IPS-20b (cell line): ENCODE measurements at regions not wholly inside any gene's neighbourhood (a gene's known extent, or its start where the extent isn't known, plus 50 kb on each side); places are given as distances from the start of the nearest gene placed in this dataset.
"Not testable (repeated sequence)": the region's sequence is repeated elsewhere in the genome, so short reads cannot be mapped to it uniquely, and the experiment has no call there.

ENCODE experiments used
- H3K27ac ChIP-seq: one replicate; pipeline ENCODE4 v1.5.1; 2013; ENCODE audit warnings: low read length
- H3K27me3 ChIP-seq: 2 replicates; pipeline ENCODE4 v1.6.1; 2013; ENCODE audit warnings: mild to moderate bottlenecking, low read length, inconsistent platforms; ENCODE audit not compliant: insufficient read depth
- H3K36me3 ChIP-seq: 2 replicates; pipeline ENCODE4 v1.6.1; 2013; ENCODE audit warnings: low read depth, mild to moderate bottlenecking, inconsistent platforms, low read length, moderate library complexity; ENCODE audit not compliant: insufficient read depth
- H3K4me1 ChIP-seq: 2 replicates; pipeline ENCODE4 v1.6.1; 2013; ENCODE audit warnings: mild to moderate bottlenecking, control low read depth, inconsistent platforms, low read length, moderate library complexity; ENCODE audit not compliant: insufficient read depth
- H3K4me3 ChIP-seq: 2 replicates; pipeline ENCODE4 v1.5.1; 2013; ENCODE audit warnings: mild to moderate bottlenecking, low read length, inconsistent platforms
- H3K9ac ChIP-seq: 2 replicates; pipeline ENCODE4 v1.6.1; 2013; ENCODE audit warnings: low read depth, mild to moderate bottlenecking, inconsistent platforms, low read length, moderate library complexity
- H3K9me3 ChIP-seq: 2 replicates; pipeline ENCODE4 v1.6.1; 2013; ENCODE audit warnings: mild to moderate bottlenecking, low read depth, low read length, inconsistent platforms; ENCODE audit not compliant: insufficient read depth

- no peaks in the 10 kb centered on the region; the same call in 1 of the 2 replicates for H3K4me1 ChIP-seq
- H3K27me3 ChIP-seq, result no peaks in the 10 kb centered on the region
- H3K9me3 ChIP-seq, result no peaks in the 10 kb centered on the region
- H3K9ac ChIP-seq, result no peak overlapping the region
- no peaks in the 10 kb centered on the region for H3K36me3 ChIP-seq
- no peak overlapping the region for H3K4me3 ChIP-seq
- no peak overlapping the region for H3K27ac ChIP-seq
Observed at GRCh38 chr4:164571593-164572390, 182.1 kb upstream of the SMIM31 start.

DNA sequence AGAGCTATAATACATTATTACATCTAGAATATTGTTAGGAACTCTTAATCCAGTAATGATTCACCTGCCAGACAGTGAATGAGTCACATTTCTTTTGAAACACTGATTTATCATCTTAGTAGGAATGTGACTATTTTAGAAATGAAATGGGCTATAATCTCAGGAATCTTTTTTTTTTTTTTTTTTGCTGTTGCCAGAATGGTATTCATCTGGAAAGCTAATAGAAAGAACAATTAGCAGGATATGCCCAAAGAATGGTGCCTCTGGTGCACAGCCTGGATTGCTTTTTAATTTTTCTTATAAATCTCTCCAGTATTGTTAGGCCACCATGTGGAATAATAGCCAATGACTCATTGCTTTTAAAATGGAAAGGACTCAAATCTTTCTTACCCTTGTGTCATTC is 181.1 kb upstream of the SMIM31 start:
- Histone ChIP-seq H3K9me3 (no peaks in the 10 kb centered on the region), H3K4me1 (no peaks in the 10 kb centered on the region; the same call in 1 of the 2 replicates), H3K27me3 (no peaks in the 10 kb centered on the region), H3K27ac (no peak overlapping the region), H3K4me3 (no peak overlapping the region), H3K9ac (no peak overlapping the region), H3K36me3 (no peaks in the 10 kb centered on the region)

DNA sequence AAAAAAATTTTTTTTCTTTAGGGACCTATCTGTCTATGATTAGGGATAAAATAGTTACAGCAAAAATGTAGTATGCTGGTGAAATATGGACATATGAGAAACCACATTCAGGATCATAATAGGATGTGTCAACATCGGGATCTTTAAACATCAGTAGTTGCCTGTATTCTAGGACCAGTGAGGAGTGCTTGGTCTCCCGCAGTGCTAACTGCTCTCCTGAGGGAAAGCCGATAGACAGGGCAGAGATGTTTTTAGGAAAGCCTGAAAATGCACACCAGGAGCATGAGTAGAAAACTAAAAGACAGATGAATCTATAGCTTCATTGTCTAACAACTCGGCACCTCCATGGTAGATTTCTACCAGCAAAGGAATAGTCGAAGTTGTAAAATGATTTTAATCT is 178.1 kb upstream of the SMIM31 start:
- no peak overlapping the region for H3K9ac ChIP-seq
- H3K4me1 ChIP-seq, result no peaks in the 10 kb centered on the region; the same call in 1 of the 2 replicates
- H3K27me3 ChIP-seq, result no peaks in the 10 kb centered on the region
- H3K4me3 ChIP-seq, result no peak overlapping the region
- H3K36me3 ChIP-seq, result no peaks in the 10 kb centered on the region
- no peaks in the 10 kb centered on the region for H3K9me3 ChIP-seq
- H3K27ac ChIP-seq, result no peak overlapping the region

DNA sequence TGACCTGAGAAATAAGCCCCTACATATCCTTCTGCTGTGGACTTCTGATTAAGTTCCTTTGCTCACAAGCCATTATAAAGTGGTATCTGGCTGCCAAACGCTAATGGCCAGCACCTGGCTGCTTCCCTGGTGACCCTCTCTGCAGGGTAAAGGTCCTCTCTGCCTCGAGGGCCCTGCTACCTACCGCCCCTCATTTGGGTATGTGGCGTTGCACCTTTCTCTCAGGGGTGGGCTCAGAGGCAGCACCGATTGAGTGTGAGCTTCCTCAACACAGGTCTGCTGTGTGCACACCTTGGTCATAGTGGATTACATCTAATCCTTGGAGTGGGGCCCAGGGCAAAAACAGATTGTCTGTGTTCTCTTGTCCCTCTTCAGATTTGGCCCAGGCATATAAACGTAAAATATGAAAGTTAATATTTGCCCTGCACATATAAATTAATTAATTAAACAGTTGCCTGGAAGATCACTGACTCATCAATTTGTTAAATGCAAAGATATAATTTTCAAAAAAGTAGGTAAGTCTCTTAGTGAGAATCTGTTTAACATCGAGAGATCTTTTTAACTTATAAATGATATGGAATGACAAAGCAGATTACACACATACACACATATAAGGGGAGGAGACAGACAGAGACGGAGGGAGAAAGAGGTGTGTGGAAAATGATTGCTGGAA is 174.5 kb upstream of the SMIM31 start:
- Histone ChIP-seq H3K36me3 (no peaks in the 10 kb centered on the region), H3K4me1 (no peaks in the 10 kb centered on the region), H3K4me3 (no peak overlapping the region), H3K9me3 (no peaks in the 10 kb centered on the region; the same call in 1 of the 2 replicates), H3K9ac (no peak overlapping the region), H3K27ac (no peak overlapping the region), H3K27me3 (no peaks in the 10 kb centered on the region)

GRCh38 chr4:164591666-164592065 is 162.3 kb upstream of the SMIM31 start:
- Histone ChIP-seq H3K9me3 (no peaks in the 10 kb centered on the region), H3K27me3 (no peaks in the 10 kb centered on the region), H3K36me3 (no peaks in the 10 kb centered on the region), H3K9ac (no peak overlapping the region), H3K27ac (no peak overlapping the region), H3K4me3 (no peak overlapping the region), H3K4me1 (no peaks in the 10 kb centered on the region)

DNA sequence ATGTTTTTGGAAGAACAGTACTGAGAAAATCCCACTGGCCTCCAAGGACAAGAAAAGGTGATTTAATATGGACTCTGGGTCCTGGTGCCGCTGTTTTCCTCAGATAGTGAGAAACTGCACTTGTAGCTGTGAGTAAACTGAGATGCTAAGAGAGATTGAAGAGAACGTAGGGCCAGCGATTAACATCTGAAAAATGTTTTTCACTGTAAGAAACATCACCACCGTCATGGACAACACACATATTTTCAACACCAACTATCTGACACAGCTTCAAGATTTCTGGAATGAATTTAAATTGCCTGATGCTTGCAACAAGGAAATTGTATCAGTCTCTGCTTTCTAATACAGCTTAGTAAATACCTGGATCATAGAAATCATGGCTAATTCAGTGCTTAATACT is 158.2 kb upstream of the SMIM31 start:
- Histone ChIP-seq H3K4me1 (no peaks in the 10 kb centered on the region), H3K27ac (no peak overlapping the region), H3K9me3 (no peaks in the 10 kb centered on the region), H3K36me3 (no peaks in the 10 kb centered on the region), H3K4me3 (no peak overlapping the region), H3K27me3 (no peaks in the 10 kb centered on the region), H3K9ac (no peak overlapping the region)

- H3K9me3 ChIP-seq, result no peaks in the 10 kb centered on the region
- no peaks in the 10 kb centered on the region for H3K27me3 ChIP-seq
- no peaks in the 10 kb centered on the region for H3K4me1 ChIP-seq
- no peak overlapping the region for H3K4me3 ChIP-seq
- H3K27ac ChIP-seq, result no peak overlapping the region
- H3K36me3 ChIP-seq, result no peaks in the 10 kb centered on the region
- no peak overlapping the region for H3K9ac ChIP-seq
Observed at GRCh38 chr4:164596318-164596878, 157.5 kb upstream of the SMIM31 start.

GRCh38 chr4:164596927-164597326 is 157.0 kb upstream of the SMIM31 start:
- H3K4me1 ChIP-seq, result no peaks in the 10 kb centered on the region
- H3K27ac ChIP-seq, result no peak overlapping the region
- no peak overlapping the region for H3K9ac ChIP-seq
- H3K4me3 ChIP-seq, result no peak overlapping the region
- H3K36me3 ChIP-seq, result no peaks in the 10 kb centered on the region
- peaks cover 5% of the 10 kb centered on the region; the same call in 1 of the 2 replicates for H3K9me3 ChIP-seq
- H3K27me3 ChIP-seq, result no peaks in the 10 kb centered on the region

GRCh38 chr4:164601653-164602052 is 152.3 kb upstream of the SMIM31 start:
- H3K4me1 ChIP-seq, result no peaks in the 10 kb centered on the region
- H3K36me3 ChIP-seq, result no peaks in the 10 kb centered on the region
- no peak overlapping the region for H3K9ac ChIP-seq
- peaks cover 9% of the 10 kb centered on the region for H3K9me3 ChIP-seq
- no peaks in the 10 kb centered on the region for H3K27me3 ChIP-seq
- no peak overlapping the region for H3K27ac ChIP-seq
- no peak overlapping the region for H3K4me3 ChIP-seq

GRCh38 chr4:164605791-164606190 is 148.1 kb upstream of the SMIM31 start:
- not testable (repeated sequence) for H3K27ac ChIP-seq, H3K36me3 ChIP-seq, H3K9ac ChIP-seq, H3K27me3 ChIP-seq, H3K9me3 ChIP-seq, H3K4me1 ChIP-seq, H3K4me3 ChIP-seq

DNA sequence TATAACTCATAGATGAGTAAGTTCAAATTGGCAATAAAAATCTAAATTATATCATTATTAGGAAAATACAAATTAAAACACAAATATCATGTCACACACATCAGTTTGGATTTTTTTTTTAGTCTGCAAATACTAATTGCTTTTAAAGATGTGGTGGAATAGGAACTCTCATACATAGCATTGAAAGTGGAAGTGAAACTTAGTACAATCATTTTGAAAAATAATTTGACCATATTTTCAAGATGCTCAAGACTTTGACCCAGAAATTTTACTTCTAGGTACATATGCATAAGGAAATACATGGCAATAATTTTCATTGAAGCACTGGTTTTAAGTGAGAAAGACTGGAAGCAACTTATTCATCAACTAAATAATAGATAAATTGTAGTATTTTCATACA is 147.5 kb upstream of the SMIM31 start:
- Histone ChIP-seq H3K27ac (no peak overlapping the region), H3K4me1 (no peaks in the 10 kb centered on the region), H3K27me3 (no peaks in the 10 kb centered on the region)

DNA sequence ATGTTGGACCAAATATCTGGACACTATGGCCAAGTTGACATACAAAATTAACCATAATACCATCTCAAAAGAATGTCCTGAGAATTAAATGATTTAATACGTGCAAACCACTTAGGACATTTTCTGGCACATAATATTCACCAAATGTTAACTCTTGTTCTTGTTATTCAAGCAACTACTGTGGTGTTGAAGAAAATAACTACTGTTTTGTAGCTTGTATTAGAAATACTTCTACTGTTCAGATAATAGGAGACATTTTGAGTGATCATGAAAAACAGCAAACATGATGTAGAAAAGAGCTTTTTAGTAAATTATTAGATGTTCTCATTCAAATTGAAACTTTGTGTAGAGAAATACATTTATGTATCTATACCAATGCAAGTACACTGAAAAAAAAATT is 140.7 kb upstream of the SMIM31 start:
- Histone ChIP-seq H3K27ac (no peak overlapping the region), H3K36me3 (no peaks in the 10 kb centered on the region), H3K4me1 (no peaks in the 10 kb centered on the region; the same call in 1 of the 2 replicates), H3K9me3 (no peaks in the 10 kb centered on the region), H3K4me3 (no peak overlapping the region), H3K27me3 (no peaks in the 10 kb centered on the region), H3K9ac (no peak overlapping the region)

More for the DNA sequence above, 147.5 kb upstream of the SMIM31 start:
- Histone ChIP-seq H3K9ac (no peak overlapping the region), H3K9me3 (peaks cover 8% of the 10 kb centered on the region), H3K36me3 (no peaks in the 10 kb centered on the region), H3K4me3 (no peak overlapping the region)
